Right cardiac atrium (tissue), 5 donors: ENCODE measurements at regions not wholly inside any gene's neighbourhood (a gene's known extent, or its start where the extent isn't known, plus 50 kb on each side); places are given as distances from the start of the nearest gene placed in this dataset.

ENCODE experiments used
- ATAC-seq, 2 donors: fragments of 200-7000 bp; cut with Tn5 transposase; one replicate each; pipeline versions ENCODE4 v1.8.0 to v1.9.1; 2020; ENCODE audit warnings: moderate library complexity in 2 of 2, mild to moderate bottlenecking in 1 of 2
- DNase-seq, 3 donors: peaks; one replicate each; pipeline ENCODE4 v3.0.0-alpha.2; 2020
- H3K27ac ChIP-seq: one replicate; pipeline ENCODE4 v1.5.1; 2013; ENCODE audit warnings: mild to moderate bottlenecking, low read length, control low read depth, moderate library complexity
- H3K27me3 ChIP-seq: one replicate; pipeline ENCODE4 v1.6.1; 2013; ENCODE audit not compliant: control insufficient read depth, insufficient read depth
- H3K4me1 ChIP-seq: one replicate; pipeline ENCODE4 v1.6.1; 2013; ENCODE audit warnings: low read length; ENCODE audit not compliant: control insufficient read depth, insufficient read depth
- H3K4me3 ChIP-seq: one replicate; pipeline ENCODE4 v1.5.1; 2013; ENCODE audit warnings: low read length, control low read depth
- H3K9me3 ChIP-seq: one replicate; pipeline ENCODE4 v1.6.1; 2013; ENCODE audit warnings: low read length; ENCODE audit not compliant: control insufficient read depth
- WGBS: extraction: QIAGEN DNeasy Blood & Tissue Kit; methylation state at CpG from one replicate; pipeline ENCODE4 v1.1.7; 2013; 5-methylcytosine and 5-hydroxymethylcytosine counted together
- intact Hi-C, 4 donors: fragments of 100-400 bp; cut with DNase I; formaldehyde crosslinking; loops; one replicate each; pipeline versions ENCODE4 v1.11.0 to v1.14.0; 2022 to 2023
- donor health status: healthy with polysubstance abuse.
- donor health status: DM: no; HTN: yes; CAD: no.
- donor health status: DM: no; HTN: no; CAD: no.
- donor health status: DM: no; HTN: yes; CAD: no; lungs with severe emphysema.
- donor health status: DM: yes; HTN: yes; CAD: no.

DNA sequence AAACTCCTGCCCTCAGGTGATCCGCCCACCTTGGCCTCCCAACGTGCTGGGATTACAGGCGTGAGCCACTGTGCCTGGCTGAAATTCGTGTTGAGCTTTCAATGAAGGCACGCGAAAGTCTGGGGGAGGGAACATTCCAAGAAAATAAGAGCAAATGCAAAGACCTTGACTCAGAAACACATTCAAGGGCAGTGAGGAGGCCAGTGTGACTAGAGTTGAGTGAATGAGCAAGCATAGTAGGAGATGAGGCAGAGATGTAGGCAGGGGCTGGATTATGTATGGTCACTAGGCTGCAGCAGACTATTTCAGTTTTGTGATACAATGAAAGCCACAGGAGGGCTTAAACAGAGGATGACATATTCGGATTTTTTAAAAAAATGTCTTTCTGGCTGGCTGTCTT, 67.0 kb downstream of the SCN11A start:
- H3K4me3 ChIP-seq = no peak overlapping the region
- ATAC-seq (no peak), DNase-seq (no peak)
- H3K27me3 ChIP-seq = peaks cover 3% of the 10 kb centered on the region
- no peak overlapping the region for H3K27ac ChIP-seq
- no peaks in the 10 kb centered on the region for H3K4me1 ChIP-seq
- WGBS = 82% methylated on average over 7 of the region's 7 CpGs
- H3K9me3 ChIP-seq = no peaks in the 10 kb centered on the region
- intact Hi-C loops = no loop called here

GRCh38 chr3:38984110-38984509, 67.6 kb downstream of the SCN11A start:
- intact Hi-C loops = no loop called here
- Histone ChIP-seq H3K4me1 (no peaks in the 10 kb centered on the region), H3K27me3 (peaks cover 3% of the 10 kb centered on the region), H3K9me3 (no peaks in the 10 kb centered on the region), H3K4me3 (no peak overlapping the region), H3K27ac (no peak overlapping the region)
- ATAC-seq (no peak), DNase-seq (no peak)

- DNase-seq = no peak
- Histone ChIP-seq H3K27me3 (peaks cover 3% of the 10 kb centered on the region), H3K9me3 (no peaks in the 10 kb centered on the region), H3K4me3 (no peak overlapping the region), H3K4me1 (no peaks in the 10 kb centered on the region), H3K27ac (no peak overlapping the region)
- intact Hi-C loops = no loop called here
- 59% methylated on average over 2 of the region's 2 CpGs for WGBS
- no peak for ATAC-seq
Measured at GRCh38 chr3:38980938-38981337, 70.8 kb downstream of the SCN11A start.

DNA sequence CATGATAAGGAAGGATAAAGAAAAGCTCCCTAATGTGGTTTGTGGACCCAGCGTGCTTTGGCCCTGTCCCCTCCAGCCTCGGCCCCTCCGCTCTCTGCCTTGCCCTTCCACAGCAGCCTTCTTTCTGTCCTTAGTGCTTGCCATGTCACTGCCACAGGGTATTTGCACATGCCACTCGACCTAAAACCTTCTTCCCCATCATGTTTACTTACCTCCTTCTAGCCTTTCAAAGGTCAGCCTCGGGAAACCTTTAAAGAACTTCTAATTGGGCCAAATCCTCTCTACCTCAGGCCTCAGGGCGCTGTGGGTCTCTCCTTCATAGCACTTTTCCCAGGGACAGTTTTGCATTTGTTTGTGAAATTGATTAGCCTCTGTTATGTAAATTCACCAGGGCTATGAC, 73.0 kb downstream of the SCN11A start:
- Histone ChIP-seq H3K27ac (no peak overlapping the region), H3K4me1 (no peaks in the 10 kb centered on the region), H3K9me3 (no peaks in the 10 kb centered on the region), H3K4me3 (no peak overlapping the region), H3K27me3 (no peaks in the 10 kb centered on the region)
- DNase-seq = no peak
- ATAC-seq = no peak
- intact Hi-C loops = no loop called here
- 80% methylated on average over 6 of the region's 6 CpGs for WGBS

- DNase-seq = no peak
- no peak for ATAC-seq
- Histone ChIP-seq H3K9me3 (no peaks in the 10 kb centered on the region), H3K27me3 (no peaks in the 10 kb centered on the region), H3K27ac (no peak overlapping the region), H3K4me1 (no peaks in the 10 kb centered on the region), H3K4me3 (no peak overlapping the region)
- 89% methylated on average over 7 of the region's 7 CpGs for WGBS
- intact Hi-C loops = no loop called here
Measured at GRCh38 chr3:38970851-38971638, 80.7 kb downstream of the SCN11A start.

DNA sequence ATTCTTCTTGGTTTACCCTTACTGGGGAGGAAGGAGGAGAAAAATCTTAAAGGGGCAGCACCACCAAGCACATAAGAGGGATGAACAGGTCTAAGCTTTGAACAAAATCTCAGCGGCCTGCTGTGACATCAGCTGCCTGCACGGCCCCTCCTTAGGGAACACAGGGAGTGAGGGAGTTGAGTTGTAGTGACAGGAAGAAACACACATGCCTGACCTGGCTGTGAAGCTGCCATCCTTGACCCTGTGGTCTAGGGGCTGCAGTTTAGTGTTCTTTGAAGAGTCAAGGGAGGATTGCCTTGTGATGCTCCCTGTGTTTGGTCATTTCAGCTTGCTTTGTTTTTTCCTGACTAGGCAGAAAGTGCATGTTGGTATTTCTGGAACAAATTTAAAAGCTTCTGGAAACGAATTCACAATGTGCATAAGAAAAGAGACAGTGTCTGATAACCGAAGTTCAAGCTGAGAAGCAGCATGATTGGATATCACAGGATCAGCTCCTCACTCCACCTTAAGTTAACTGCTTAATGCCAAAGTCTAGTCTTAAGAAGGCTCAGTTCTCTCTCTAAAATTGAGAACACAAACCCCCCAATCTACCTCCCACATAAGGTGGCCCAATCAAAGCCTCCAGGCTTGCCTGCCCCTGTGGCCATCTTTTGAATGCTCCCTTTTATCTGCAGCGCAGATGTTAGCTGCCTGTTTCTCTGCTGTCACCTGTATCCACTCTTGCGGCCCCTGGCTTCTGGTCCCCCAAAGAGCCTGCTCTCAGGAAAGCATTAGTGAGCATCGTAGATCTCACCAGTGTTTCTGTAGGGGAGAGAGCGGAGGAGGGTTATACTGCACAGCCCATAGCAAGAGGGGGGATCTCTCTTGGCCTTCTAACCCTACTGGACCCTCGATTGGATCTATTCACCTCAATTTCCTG, 82.2 kb downstream of the SCN11A start:
- Histone ChIP-seq H3K9me3 (no peaks in the 10 kb centered on the region), H3K4me1 (no peaks in the 10 kb centered on the region), H3K4me3 (no peak overlapping the region), H3K27me3 (no peaks in the 10 kb centered on the region), H3K27ac (no peak overlapping the region)
- 54% methylated on average over 9 of the region's 9 CpGs for WGBS
- intact Hi-C loops = no loop called here
- ATAC-seq (no peak), DNase-seq (no peak)

DNA sequence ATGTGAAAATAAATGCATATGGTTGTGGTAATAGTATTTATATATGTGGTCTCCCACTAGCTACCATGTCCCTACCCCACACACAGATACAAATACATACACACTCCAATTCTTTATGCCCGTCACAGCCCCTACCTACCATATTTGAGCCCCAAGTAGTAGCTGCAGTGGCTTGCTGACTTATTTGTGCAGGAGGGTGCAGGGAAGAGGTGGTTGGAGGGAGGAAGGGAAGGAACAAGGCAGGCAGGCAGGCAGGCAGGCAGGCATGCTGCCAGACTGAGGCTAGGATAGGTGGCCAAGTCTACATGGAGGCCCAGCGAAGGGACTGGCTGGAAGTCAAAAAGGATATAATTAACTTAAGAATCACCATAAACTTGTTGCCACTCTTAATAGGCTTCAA, 82.9 kb downstream of the SCN11A start:
- DNase-seq = no peak

DNA sequence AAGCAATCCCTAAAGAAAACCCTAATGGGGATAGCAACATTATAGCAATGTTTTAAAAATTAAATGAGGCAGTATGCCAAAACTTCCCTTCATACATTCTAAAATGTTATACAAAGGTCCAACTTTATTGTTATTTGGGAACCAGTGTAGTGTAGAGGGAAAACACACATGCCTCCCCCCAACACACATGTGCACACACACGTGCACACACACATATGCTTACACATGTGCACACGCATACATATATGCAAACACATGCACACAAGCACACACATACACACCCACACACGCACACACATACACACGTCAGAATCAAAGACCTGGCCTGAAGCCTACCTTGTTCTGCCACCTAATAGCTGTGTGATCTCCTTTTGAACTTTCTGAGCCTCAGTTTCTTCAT, 83.3 kb downstream of the SCN11A start:
- WGBS = 84% methylated on average over 4 of the region's 4 CpGs
- DNase-seq (no peak), ATAC-seq (no peak)
- no peak overlapping the region for H3K4me3 ChIP-seq
- no peaks in the 10 kb centered on the region for H3K4me1 ChIP-seq
- H3K27ac ChIP-seq = no peak overlapping the region
- intact Hi-C loops = no loop called here
- no peaks in the 10 kb centered on the region for H3K9me3 ChIP-seq
- no peaks in the 10 kb centered on the region for H3K27me3 ChIP-seq

More for the DNA sequence above, 82.9 kb downstream of the SCN11A start:
- no peaks in the 10 kb centered on the region for H3K4me1 ChIP-seq
- no peak overlapping the region for H3K4me3 ChIP-seq
- no peak overlapping the region for H3K27ac ChIP-seq
- intact Hi-C loops = no loop called here
- no peaks in the 10 kb centered on the region for H3K9me3 ChIP-seq
- no peaks in the 10 kb centered on the region for H3K27me3 ChIP-seq
- no peak for ATAC-seq
- WGBS = 55% methylated on average over 2 of the region's 2 CpGs

GRCh38 chr3:38967693-38967989, 84.1 kb downstream of the SCN11A start:
- no peak for DNase-seq
- Histone ChIP-seq H3K27ac (no peak overlapping the region), H3K27me3 (no peaks in the 10 kb centered on the region), H3K4me3 (no peak overlapping the region), H3K9me3 (no peaks in the 10 kb centered on the region), H3K4me1 (no peaks in the 10 kb centered on the region)
- WGBS = 67% methylated on average over 1 of the region's 1 CpG
- intact Hi-C loops = no loop called here
- ATAC-seq = no peak

DNA sequence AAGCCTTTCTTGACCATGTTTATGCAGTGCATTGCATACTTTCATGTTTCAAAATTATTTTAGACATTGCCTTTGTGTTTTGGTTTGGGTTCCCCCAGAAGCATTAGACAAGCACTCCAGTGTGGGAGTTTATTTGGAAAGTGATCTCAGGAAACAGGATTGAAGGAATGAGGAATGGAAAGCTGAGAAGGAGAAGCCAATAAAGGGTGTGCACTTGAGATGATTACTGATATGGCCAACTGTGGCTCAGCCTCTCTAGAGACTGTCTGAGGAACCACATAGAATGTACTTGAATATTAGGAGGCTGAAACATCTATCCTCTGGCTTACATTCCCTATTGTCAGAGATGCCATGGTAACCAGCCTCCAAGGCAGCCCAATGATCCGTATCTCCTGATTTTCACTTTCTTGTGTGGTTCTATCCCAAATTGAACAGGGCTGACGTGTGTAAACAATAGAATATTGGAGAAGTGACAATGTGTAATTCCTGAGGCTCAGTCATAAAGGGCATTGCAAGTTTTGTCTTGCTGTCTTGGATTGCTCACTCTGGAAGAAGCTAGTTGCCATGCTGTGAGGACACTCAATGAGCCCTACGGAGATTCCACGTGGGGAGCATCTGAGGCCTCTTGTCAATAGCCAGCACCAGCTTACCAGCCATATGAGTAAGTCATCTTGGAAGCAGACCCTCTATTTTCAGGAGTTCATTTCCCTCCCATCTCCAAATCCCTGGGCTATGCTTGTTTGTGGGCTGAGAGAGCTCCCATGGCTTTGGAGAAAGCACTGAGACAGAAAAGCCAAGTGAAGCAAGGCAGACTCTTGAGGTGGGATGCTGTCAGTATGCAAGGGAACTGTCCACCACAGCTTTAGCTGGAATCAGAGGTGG, 84.7 kb downstream of the SCN11A start:
- Histone ChIP-seq H3K4me1 (no peaks in the 10 kb centered on the region), H3K4me3 (no peak overlapping the region), H3K9me3 (no peaks in the 10 kb centered on the region), H3K27ac (no peak overlapping the region), H3K27me3 (no peaks in the 10 kb centered on the region)
- intact Hi-C loops = no loop called here
- 75% methylated on average over 4 of the region's 4 CpGs for WGBS
- no peak for DNase-seq
- no peak for ATAC-seq

DNA sequence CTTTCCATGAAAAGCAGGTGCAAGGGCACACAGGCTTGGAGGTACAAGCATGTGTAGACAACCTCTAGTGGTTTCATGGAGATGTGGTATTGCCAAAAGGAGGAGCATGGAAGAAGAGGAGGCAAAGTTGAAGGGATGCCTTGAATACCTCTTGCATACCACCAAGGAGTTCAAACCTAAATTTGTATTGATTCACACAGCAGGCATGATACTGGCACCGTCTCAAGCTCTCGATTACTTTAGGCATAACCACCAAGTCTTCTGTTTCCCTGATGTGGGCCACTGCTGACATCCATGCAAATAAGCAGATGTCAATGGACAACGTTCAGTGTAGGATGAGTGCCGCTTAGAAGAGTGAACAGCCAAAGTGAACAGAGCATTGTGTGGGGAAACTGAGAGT, 87.1 kb downstream of the SCN11A start:
- Histone ChIP-seq H3K27ac (no peak overlapping the region), H3K4me3 (no peak overlapping the region), H3K4me1 (no peaks in the 10 kb centered on the region), H3K9me3 (no peaks in the 10 kb centered on the region), H3K27me3 (no peaks in the 10 kb centered on the region)
- no peak for DNase-seq
- WGBS = 86% methylated on average over 4 of the region's 4 CpGs
- intact Hi-C loops = no loop called here
- no peak for ATAC-seq
